ENCODE measurements at regions not wholly inside any gene's neighbourhood (a gene's known extent, or its start where the extent isn't known, plus 50 kb on each side); places are given as distances from the start of the nearest gene placed in this dataset.

GRCh38 chr12:3951380-3952135 lies 78.4 kb upstream of the PARP11 start:
- Histone ChIP-seq H3K9me3 (no peaks in the 10 kb centered on the region), H3K27me3 (replicated peaks; ENCODE audit: insufficient read depth) (no peaks in the 10 kb centered on the region), H3K27ac (no peak overlapping the region), H3K36me3 (no peaks in the 10 kb centered on the region), H3K4me3 (no peak overlapping the region), H3K4me1 (ENCODE audit: control insufficient read depth in 1 of 2, low read depth in 2 of 2) (no peaks in the 10 kb centered on the region)
- DNase-seq (ENCODE audit: low spot score) (no peak), ATAC-seq (ENCODE audit: insufficient number of reproducible peaks, low FRiP score, low read depth) (no peak)
- no peak for TF ChIP-seq CTCF (IDR thresholded peaks at IDR 0.05)

- H3K4me3 ChIP-seq, result no peak overlapping the region
- H3K27ac ChIP-seq, result no peak overlapping the region
- H3K9me3 ChIP-seq, result no peaks in the 10 kb centered on the region
- no peaks in the 10 kb centered on the region for H3K27me3 ChIP-seq (replicated peaks; ENCODE audit: insufficient read depth)
- no peak for ATAC-seq (ENCODE audit: insufficient number of reproducible peaks, low FRiP score, low read depth)
- TF ChIP-seq CTCF (IDR thresholded peaks at IDR 0.05), result no peak
- DNase-seq (ENCODE audit: low spot score), result no peak
- H3K4me1 ChIP-seq (ENCODE audit: control insufficient read depth in 1 of 2, low read depth in 2 of 2), result no peaks in the 10 kb centered on the region
- no peaks in the 10 kb centered on the region for H3K36me3 ChIP-seq
These were observed 77.6 kb upstream of the PARP11 start for GRCh38 chr12:3950714-3951320.

GRCh38 chr12:3947781-3948180 lies 74.6 kb upstream of the PARP11 start:
- no peak for ATAC-seq (ENCODE audit: insufficient number of reproducible peaks, low FRiP score, low read depth)
- DNase-seq (ENCODE audit: low spot score), result no peak
- H3K27me3 ChIP-seq (replicated peaks; ENCODE audit: insufficient read depth), result no peaks in the 10 kb centered on the region
- H3K9me3 ChIP-seq, result no peaks in the 10 kb centered on the region
- H3K4me3 ChIP-seq, result no peak overlapping the region
- no peak overlapping the region for H3K27ac ChIP-seq
- no peaks in the 10 kb centered on the region for H3K36me3 ChIP-seq
- TF ChIP-seq CTCF (IDR thresholded peaks at IDR 0.05), result no peak
- no peaks in the 10 kb centered on the region for H3K4me1 ChIP-seq (ENCODE audit: control insufficient read depth in 1 of 2, low read depth in 2 of 2)

GRCh38 chr12:3945671-3946070 lies 72.5 kb upstream of the PARP11 start:
- no peaks in the 10 kb centered on the region for H3K27me3 ChIP-seq (replicated peaks; ENCODE audit: insufficient read depth)
- H3K36me3 ChIP-seq, result no peaks in the 10 kb centered on the region
- H3K4me3 ChIP-seq, result no peak overlapping the region
- ATAC-seq (ENCODE audit: insufficient number of reproducible peaks, low FRiP score, low read depth), result no peak
- H3K4me1 ChIP-seq (ENCODE audit: control insufficient read depth in 1 of 2, low read depth in 2 of 2), result no peaks in the 10 kb centered on the region
- TF ChIP-seq CTCF (IDR thresholded peaks at IDR 0.05), result no peak
- no peaks in the 10 kb centered on the region for H3K9me3 ChIP-seq
- DNase-seq (ENCODE audit: low spot score), result no peak
- H3K27ac ChIP-seq, result no peak overlapping the region

GRCh38 chr12:3944620-3945019 lies 71.4 kb upstream of the PARP11 start:
- no peaks in the 10 kb centered on the region for H3K4me1 ChIP-seq (ENCODE audit: control insufficient read depth in 1 of 2, low read depth in 2 of 2)
- no peaks in the 10 kb centered on the region for H3K36me3 ChIP-seq
- H3K27me3 ChIP-seq (replicated peaks; ENCODE audit: insufficient read depth), result no peaks in the 10 kb centered on the region
- ATAC-seq (ENCODE audit: insufficient number of reproducible peaks, low FRiP score, low read depth), result no peak
- no peak overlapping the region for H3K4me3 ChIP-seq
- H3K9me3 ChIP-seq, result no peaks in the 10 kb centered on the region
- DNase-seq (ENCODE audit: low spot score), result no peak
- no peak overlapping the region for H3K27ac ChIP-seq
- TF ChIP-seq CTCF (IDR thresholded peaks at IDR 0.05), result no peak
